ENCODE measurements at regions not wholly inside any gene's neighbourhood (a gene's known extent, or its start where the extent isn't known, plus 50 kb on each side); places are given as distances from the start of the nearest gene placed in this dataset.

- TF ChIP-seq TARDBP (IDR thresholded peaks at IDR 0.05; ENCODE audit: borderline replicate concordance) = no peak
- no peak for TF ChIP-seq HDAC2 (IDR thresholded peaks at IDR 0.05)
- TF ChIP-seq, protein P1, sequence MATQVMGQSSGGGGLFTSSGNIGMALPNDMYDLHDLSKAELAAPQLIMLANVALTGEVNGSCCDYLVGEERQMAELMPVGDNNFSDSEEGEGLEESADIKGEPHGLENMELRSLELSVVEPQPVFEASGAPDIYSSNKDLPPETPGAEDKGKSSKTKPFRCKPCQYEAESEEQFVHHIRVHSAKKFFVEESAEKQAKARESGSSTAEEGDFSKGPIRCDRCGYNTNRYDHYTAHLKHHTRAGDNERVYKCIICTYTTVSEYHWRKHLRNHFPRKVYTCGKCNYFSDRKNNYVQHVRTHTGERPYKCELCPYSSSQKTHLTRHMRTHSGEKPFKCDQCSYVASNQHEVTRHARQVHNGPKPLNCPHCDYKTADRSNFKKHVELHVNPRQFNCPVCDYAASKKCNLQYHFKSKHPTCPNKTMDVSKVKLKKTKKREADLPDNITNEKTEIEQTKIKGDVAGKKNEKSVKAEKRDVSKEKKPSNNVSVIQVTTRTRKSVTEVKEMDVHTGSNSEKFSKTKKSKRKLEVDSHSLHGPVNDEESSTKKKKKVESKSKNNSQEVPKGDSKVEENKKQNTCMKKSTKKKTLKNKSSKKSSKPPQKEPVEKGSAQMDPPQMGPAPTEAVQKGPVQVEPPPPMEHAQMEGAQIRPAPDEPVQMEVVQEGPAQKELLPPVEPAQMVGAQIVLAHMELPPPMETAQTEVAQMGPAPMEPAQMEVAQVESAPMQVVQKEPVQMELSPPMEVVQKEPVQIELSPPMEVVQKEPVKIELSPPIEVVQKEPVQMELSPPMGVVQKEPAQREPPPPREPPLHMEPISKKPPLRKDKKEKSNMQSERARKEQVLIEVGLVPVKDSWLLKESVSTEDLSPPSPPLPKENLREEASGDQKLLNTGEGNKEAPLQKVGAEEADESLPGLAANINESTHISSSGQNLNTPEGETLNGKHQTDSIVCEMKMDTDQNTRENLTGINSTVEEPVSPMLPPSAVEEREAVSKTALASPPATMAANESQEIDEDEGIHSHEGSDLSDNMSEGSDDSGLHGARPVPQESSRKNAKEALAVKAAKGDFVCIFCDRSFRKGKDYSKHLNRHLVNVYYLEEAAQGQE (IDR thresholded peaks at IDR 0.05; ENCODE audit: low read depth, low read length) = no peak
- TF ChIP-seq BCL3 (IDR thresholded peaks at IDR 0.05; ENCODE audit: borderline replicate concordance, insufficient read depth, low read depth, low read length, poor library complexity, severe bottlenecking) = no peak
- no peak for TF ChIP-seq POLR2A (IDR thresholded peaks at IDR 0.05; ENCODE audit: low read depth, low read length)
- TF ChIP-seq CBX5 (IDR thresholded peaks at IDR 0.05; ENCODE audit: low read depth) = no peak
- no peak for TF ChIP-seq NR2C2 (IDR thresholded peaks at IDR 0.05; ENCODE audit: borderline replicate concordance, control insufficient read depth, insufficient read length, low read depth)
- no peak for TF ChIP-seq CTCF (IDR thresholded peaks at IDR 0.05 in 2 of 3, conservative IDR thresholded peaks at IDR 0.05 in 1 of 3; ENCODE audit: control insufficient read depth in 2 of 3, extremely low read depth in 1 of 3, insufficient read depth in 1 of 3, low read depth in 3 of 3, low read length in 3 of 3)
- TF ChIP-seq RELB (IDR thresholded peaks at IDR 0.05; ENCODE audit: low read depth) = no peak
- TF ChIP-seq STAT1 (conservative IDR thresholded peaks at IDR 0.05) = no peak
Measured at GRCh38 chr7:47094462-47094861, 487.4 kb downstream of the TNS3 start.
